ENCODE measurements at regions not wholly inside any gene's neighbourhood (a gene's known extent, or its start where the extent isn't known, plus 50 kb on each side); places are given as distances from the start of the nearest gene placed in this dataset.

DNA sequence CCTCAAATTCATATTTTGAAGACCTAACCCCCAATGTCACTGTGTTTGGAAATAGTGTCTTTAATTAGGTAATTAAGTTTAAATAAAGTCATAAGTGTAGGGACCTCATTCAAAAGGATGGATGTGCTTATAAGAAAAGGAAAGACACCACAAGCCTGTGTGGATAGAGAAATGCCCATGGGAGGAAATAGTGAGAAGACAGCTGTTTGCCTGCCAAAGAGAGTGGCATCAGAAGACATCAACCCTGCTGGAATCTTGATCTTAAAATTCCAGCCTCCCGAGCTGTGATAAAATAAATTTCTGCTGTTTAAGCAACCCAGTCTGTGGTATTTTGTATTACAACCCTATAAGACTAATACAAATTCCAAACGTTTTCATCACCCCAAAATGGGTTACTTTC lies 1867.9 kb upstream of the NUDT12 start:
- no peaks in the 10 kb centered on the region for H3K79me2 ChIP-seq (ENCODE audit: control insufficient read depth, insufficient read depth, low read length)
- Mint-ChIP-seq H3K27me3 (no peaks in the 10 kb centered on the region), H3K4me1 (no peaks in the 10 kb centered on the region), H3K9me3 (ENCODE audit: insufficient read depth) (peaks cover 5% of the 10 kb centered on the region), H3K4me3 (no peak overlapping the region), H3K27ac (no peak overlapping the region)
- H3K4me1 ChIP-seq (ENCODE audit: control insufficient read depth in 2 of 2, insufficient read depth in 2 of 2, low read length in 2 of 2), result no peaks in the 10 kb centered on the region
- H3K9me3 ChIP-seq (ENCODE audit: control extremely low read depth in 1 of 3, control insufficient read depth in 2 of 3, insufficient read depth in 1 of 3, low read length in 2 of 3), result no peaks in the 10 kb centered on the region
- CTCF ChIA-PET, result no interaction called here
- no peak overlapping the region for H3K4me2 ChIP-seq (replicated peaks; ENCODE audit: low read depth, low read length, poor library complexity, severe bottlenecking)
- ATAC-seq (ENCODE audit: low read depth) (no peak), DNase-seq (no peak)
- no peaks in the 10 kb centered on the region for H3K27me3 ChIP-seq (replicated peaks in 1 of 4; ENCODE audit: control extremely low read depth in 1 of 4, control insufficient read depth in 3 of 4, insufficient read depth in 4 of 4, low read length in 3 of 4)
- no peaks in the 10 kb centered on the region for H3K36me3 ChIP-seq (replicated peaks in 1 of 2; ENCODE audit: control extremely low read depth in 1 of 2, control insufficient read depth in 1 of 2, extremely low read depth in 1 of 2, insufficient read depth in 2 of 2, low read length in 1 of 2)
- no peak overlapping the region for H3K4me3 ChIP-seq (ENCODE audit: control extremely low read depth in 1 of 5, extremely low read depth in 1 of 5, insufficient read depth in 1 of 5, low read depth in 2 of 5, low read length in 4 of 5)
- POLR2A ChIA-PET, result no interaction called here
- TF ChIP-seq EZH2 (IDR thresholded peaks at IDR 0.05; ENCODE audit: borderline replicate concordance, insufficient read depth, low read depth, low read length, poor library complexity, severe bottlenecking), result no peak
- TF ChIP-seq, protein P1, sequence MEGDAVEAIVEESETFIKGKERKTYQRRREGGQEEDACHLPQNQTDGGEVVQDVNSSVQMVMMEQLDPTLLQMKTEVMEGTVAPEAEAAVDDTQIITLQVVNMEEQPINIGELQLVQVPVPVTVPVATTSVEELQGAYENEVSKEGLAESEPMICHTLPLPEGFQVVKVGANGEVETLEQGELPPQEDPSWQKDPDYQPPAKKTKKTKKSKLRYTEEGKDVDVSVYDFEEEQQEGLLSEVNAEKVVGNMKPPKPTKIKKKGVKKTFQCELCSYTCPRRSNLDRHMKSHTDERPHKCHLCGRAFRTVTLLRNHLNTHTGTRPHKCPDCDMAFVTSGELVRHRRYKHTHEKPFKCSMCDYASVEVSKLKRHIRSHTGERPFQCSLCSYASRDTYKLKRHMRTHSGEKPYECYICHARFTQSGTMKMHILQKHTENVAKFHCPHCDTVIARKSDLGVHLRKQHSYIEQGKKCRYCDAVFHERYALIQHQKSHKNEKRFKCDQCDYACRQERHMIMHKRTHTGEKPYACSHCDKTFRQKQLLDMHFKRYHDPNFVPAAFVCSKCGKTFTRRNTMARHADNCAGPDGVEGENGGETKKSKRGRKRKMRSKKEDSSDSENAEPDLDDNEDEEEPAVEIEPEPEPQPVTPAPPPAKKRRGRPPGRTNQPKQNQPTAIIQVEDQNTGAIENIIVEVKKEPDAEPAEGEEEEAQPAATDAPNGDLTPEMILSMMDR (IDR thresholded peaks at IDR 0.05), result no peak
- no peaks in the 10 kb centered on the region for H4K20me1 ChIP-seq (ENCODE audit: control insufficient read depth, insufficient read depth, low read length, poor library complexity, severe bottlenecking)
- intact Hi-C loops (cut with micrococcal nuclease), result no loop called here
- no peak overlapping the region for H3K9ac ChIP-seq (ENCODE audit: low read length)
- 80% methylated on average over 1 of the region's 2 CpGs for WGBS (ENCODE audit: insufficient coverage)
- no peak overlapping the region for H3K27ac ChIP-seq (ENCODE audit: low read length in 2 of 2)
- H2AFZ ChIP-seq (ENCODE audit: insufficient read depth, low read depth, low read length, poor library complexity, severe bottlenecking), result no peak overlapping the region

- Mint-ChIP-seq H3K9me3 (ENCODE audit: insufficient read depth) (peaks cover 9% of the 10 kb centered on the region), H3K27me3 (no peaks in the 10 kb centered on the region), H3K4me3 (no peak overlapping the region), H3K4me1 (no peaks in the 10 kb centered on the region), H3K27ac (no peak overlapping the region)
- DNase-seq, result no peak
- intact Hi-C loops (cut with micrococcal nuclease), result no loop called here
- Histone ChIP-seq H4K20me1 (ENCODE audit: control insufficient read depth, insufficient read depth, low read length, poor library complexity, severe bottlenecking) (no peaks in the 10 kb centered on the region), H2AFZ (ENCODE audit: insufficient read depth, low read depth, low read length, poor library complexity, severe bottlenecking) (no peak overlapping the region), H3K9ac (ENCODE audit: low read length) (no peak overlapping the region), H3K27me3 (replicated peaks in 1 of 4; ENCODE audit: control extremely low read depth in 1 of 4, control insufficient read depth in 3 of 4, insufficient read depth in 4 of 4, low read length in 3 of 4) (no peaks in the 10 kb centered on the region), H3K27ac (ENCODE audit: low read length in 2 of 2) (no peak overlapping the region), H3K9me3 (ENCODE audit: control extremely low read depth in 1 of 3, control insufficient read depth in 2 of 3, insufficient read depth in 1 of 3, low read length in 2 of 3) (no peaks in the 10 kb centered on the region), H3K36me3 (replicated peaks in 1 of 2; ENCODE audit: control extremely low read depth in 1 of 2, control insufficient read depth in 1 of 2, extremely low read depth in 1 of 2, insufficient read depth in 2 of 2, low read length in 1 of 2) (no peaks in the 10 kb centered on the region), H3K79me2 (ENCODE audit: control insufficient read depth, insufficient read depth, low read length) (no peaks in the 10 kb centered on the region), H3K4me1 (ENCODE audit: control insufficient read depth in 2 of 2, insufficient read depth in 2 of 2, low read length in 2 of 2) (no peaks in the 10 kb centered on the region), H3K4me2 (replicated peaks; ENCODE audit: low read depth, low read length, poor library complexity, severe bottlenecking) (no peak overlapping the region), H3K4me3 (ENCODE audit: control extremely low read depth in 1 of 5, extremely low read depth in 1 of 5, insufficient read depth in 1 of 5, low read depth in 2 of 5, low read length in 4 of 5) (no peak overlapping the region)
- ChIA-PET POLR2A (no interaction called here), CTCF (no interaction called here)
- TF ChIP-seq EZH2 (IDR thresholded peaks at IDR 0.05; ENCODE audit: borderline replicate concordance, insufficient read depth, low read depth, low read length, poor library complexity, severe bottlenecking), result no peak
- TF ChIP-seq, protein P1 (IDR thresholded peaks at IDR 0.05), result no peak
- no peak for ATAC-seq (ENCODE audit: low read depth)
- WGBS (ENCODE audit: insufficient coverage), result no CpG with 5 or more reads among the region's 2 CpGs
Observed at GRCh38 chr5:105428451-105429380, 1866.1 kb upstream of the NUDT12 start.
